Prostate gland (tissue), 2 donors: ENCODE measurements at regions not wholly inside any gene's neighbourhood (a gene's known extent, or its start where the extent isn't known, plus 50 kb on each side); places are given as distances from the start of the nearest gene placed in this dataset.

Experiments
- DNase-seq: peaks from one replicate; pipeline ENCODE4 v3.0.0-alpha.2; 2019; ENCODE audit warnings: low spot score
- H3K27ac ChIP-seq, 2 donors: fragments of 200-600 bp; sonication (generic); 2 replicates each; pipeline ENCODE4 v1.5.1; 2017 to 2019
- H3K27me3 ChIP-seq: fragments of 200-600 bp; sonication (generic); replicated peaks from 2 replicates; pipeline ENCODE4 v1.5.1; 2019; ENCODE audit not compliant: insufficient read depth
- H3K36me3 ChIP-seq, 2 donors: fragments of 200-600 bp; sonication (generic); 1 replicate in 1 of 2; 2 replicates in 1 of 2; pipeline versions ENCODE4 v1.5.1 to v1.8.1; 2017 to 2019
- H3K4me1 ChIP-seq: fragments of 200-600 bp; sonication (generic); replicated peaks from 2 replicates; pipeline ENCODE4 v1.5.1; 2019
- H3K4me3 ChIP-seq, 2 donors: fragments of 200-600 bp; sonication (generic); 2 replicates each; pipeline ENCODE4 v1.5.1; 2017 to 2019
- H3K9me3 ChIP-seq: fragments of 200-600 bp; sonication (generic); 2 replicates; pipeline ENCODE4 v1.5.1; 2017
- CTCF ChIP-seq, 4 experiments: fragments of 200-600 bp in 2 of 4; fragments of 450-650 bp in 2 of 4; sonication (generic) in 2 of 4; IDR thresholded peaks; 1 replicate in 3 of 4; 2 replicates in 1 of 4; pipeline ENCODE4 v1.5.1; 2016 to 2019; ENCODE audit warnings: antibody characterized with exemption in 4 of 4, mild to moderate bottlenecking in 2 of 4, moderate library complexity in 2 of 4
- POLR2A ChIP-seq: fragments of 450-650 bp; IDR thresholded peaks from one replicate; pipeline ENCODE4 v1.6.1; 2016; ENCODE audit warnings: antibody characterized with exemption, mild to moderate bottlenecking
- POLR2AphosphoS5 ChIP-seq: sonication (generic); formaldehyde crosslinking; IDR thresholded peaks from one replicate; pipeline ENCODE4 v1.6.1; 2017; ENCODE audit warnings: antibody characterized with exemption
- WGBS: methylation state at CpG from one replicate; pipeline ENCODE4 v1.1.5; 2018; 5-methylcytosine and 5-hydroxymethylcytosine counted together
- intact Hi-C: fragments of 100-400 bp; cut with DNase I; formaldehyde crosslinking; loops from one replicate; pipeline ENCODE4 v1.14.2; 2022

GRCh38 chr2:65669574-65669973 lies 237.2 kb upstream of the SPRED2 start:
- no peak for DNase-seq
- 93% methylated on average over 2 of the region's 2 CpGs for WGBS
- Histone ChIP-seq H3K27ac (no peak overlapping the region), H3K9me3 (no peaks in the 10 kb centered on the region), H3K27me3 (no peaks in the 10 kb centered on the region), H3K4me1 (no peaks in the 10 kb centered on the region), H3K4me3 (no peak overlapping the region), H3K36me3 (no peaks in the 10 kb centered on the region)
- no peak for TF ChIP-seq CTCF (IDR thresholded peaks at IDR 0.05)
- no peak for TF ChIP-seq POLR2A
- TF ChIP-seq POLR2AphosphoS5: no peak
- intact Hi-C loops: no loop called here

GRCh38 chr2:65668744-65669143 lies 236.3 kb upstream of the SPRED2 start:
- no peak for DNase-seq
- Histone ChIP-seq H3K4me3 (no peak overlapping the region), H3K27ac (no peak overlapping the region), H3K4me1 (no peaks in the 10 kb centered on the region), H3K9me3 (no peaks in the 10 kb centered on the region), H3K36me3 (no peaks in the 10 kb centered on the region), H3K27me3 (no peaks in the 10 kb centered on the region)
- intact Hi-C loops: no loop called here
- no peak for TF ChIP-seq POLR2AphosphoS5
- no peak for TF ChIP-seq CTCF (IDR thresholded peaks at IDR 0.05)
- no peak for TF ChIP-seq POLR2A

GRCh38 chr2:65666156-65666725 lies 233.8 kb upstream of the SPRED2 start:
- intact Hi-C loops: no loop called here

GRCh38 chr2:65664931-65665330 lies 232.5 kb upstream of the SPRED2 start:
- DNase-seq: no peak
- TF ChIP-seq POLR2AphosphoS5 (no peak), POLR2A (no peak), CTCF (IDR thresholded peaks at IDR 0.05) (no peak)
- no peak overlapping the region for H3K4me3 ChIP-seq
- no peaks in the 10 kb centered on the region for H3K9me3 ChIP-seq
- no peaks in the 10 kb centered on the region for H3K36me3 ChIP-seq
- no peaks in the 10 kb centered on the region for H3K27me3 ChIP-seq
- H3K4me1 ChIP-seq: no peaks in the 10 kb centered on the region
- WGBS: 78% methylated on average over 2 of the region's 2 CpGs
- H3K27ac ChIP-seq: no peak overlapping the region
- intact Hi-C loops: no loop called here

More at GRCh38 chr2:65666156-65666725, 233.8 kb upstream of the SPRED2 start:
- TF ChIP-seq POLR2AphosphoS5 (no peak), CTCF (IDR thresholded peaks at IDR 0.05) (no peak), POLR2A (no peak)
- Histone ChIP-seq H3K27me3 (no peaks in the 10 kb centered on the region), H3K4me3 (no peak overlapping the region), H3K36me3 (no peaks in the 10 kb centered on the region), H3K27ac (no peak overlapping the region), H3K9me3 (no peaks in the 10 kb centered on the region), H3K4me1 (no peaks in the 10 kb centered on the region)
- DNase-seq: no peak
- WGBS: 93% methylated on average over 6 of the region's 6 CpGs

GRCh38 chr2:65663831-65664407 lies 231.5 kb upstream of the SPRED2 start:
- intact Hi-C loops: no loop called here
- no peak overlapping the region for H3K27ac ChIP-seq
- no peaks in the 10 kb centered on the region for H3K27me3 ChIP-seq
- no peak overlapping the region for H3K4me3 ChIP-seq
- no peak for DNase-seq
- TF ChIP-seq CTCF (IDR thresholded peaks at IDR 0.05) (no peak), POLR2AphosphoS5 (no peak), POLR2A (no peak)
- WGBS: 91% methylated on average over 6 of the region's 6 CpGs
- no peaks in the 10 kb centered on the region for H3K4me1 ChIP-seq
- no peaks in the 10 kb centered on the region for H3K9me3 ChIP-seq
- H3K36me3 ChIP-seq: no peaks in the 10 kb centered on the region
